CD14-positive monocyte (primary cell): ENCODE measurements at regions not wholly inside any gene's neighbourhood (a gene's known extent, or its start where the extent isn't known, plus 50 kb on each side); places are given as distances from the start of the nearest gene placed in this dataset.
"Not testable (repeated sequence)": the region's sequence is repeated elsewhere in the genome, so short reads cannot be mapped to it uniquely, and the experiment has no call there.

Source experiments
- DNase-seq, 3 donors: peaks; one replicate each; pipeline ENCODE4 v3.0.0-alpha.2; 2011 to 2022
- H2AFZ ChIP-seq: 2 replicates; pipeline ENCODE4 v1.6.0; 2012; ENCODE audit warnings: mild to moderate bottlenecking, low read depth, low read length, inconsistent platforms; ENCODE audit not compliant: insufficient read depth, poor library complexity, severe bottlenecking
- H3K27ac ChIP-seq, 2 donors: 1 replicate in 1 of 2; 2 replicates in 1 of 2; pipeline ENCODE4 v1.5.1; 2012 to 2013; ENCODE audit warnings: low read length in 2 of 2, control low read depth in 1 of 2, inconsistent platforms in 1 of 2, low read depth in 1 of 2, mild to moderate bottlenecking in 1 of 2
- H3K27me3 ChIP-seq, 2 donors: one replicate each; pipeline versions ENCODE4 v1.6.0 to v1.6.1; 2011 to 2013; ENCODE audit warnings: low read length in 2 of 2; ENCODE audit not compliant: control insufficient read depth in 2 of 2, insufficient read depth in 2 of 2
- H3K36me3 ChIP-seq, 2 donors: replicated peaks in 1 of 2; 1 replicate in 1 of 2; 2 replicates in 1 of 2; pipeline versions ENCODE4 v1.5.1 to v1.6.1; 2012 to 2013; ENCODE audit warnings: low read length in 2 of 2, control low read depth in 1 of 2, inconsistent platforms in 1 of 2, mild to moderate bottlenecking in 1 of 2; ENCODE audit not compliant: insufficient read depth in 2 of 2, control insufficient read depth in 1 of 2
- H3K4me1 ChIP-seq, 2 donors: 1 replicate in 1 of 2; 2 replicates in 1 of 2; pipeline versions ENCODE4 v1.5.1 to v1.6.1; 2012 to 2013; ENCODE audit warnings: low read length in 2 of 2, control low read depth in 1 of 2, inconsistent platforms in 1 of 2, mild to moderate bottlenecking in 1 of 2, moderate library complexity in 1 of 2; ENCODE audit not compliant: insufficient read depth in 2 of 2, control insufficient read depth in 1 of 2
- H3K4me2 ChIP-seq: replicated peaks from 2 replicates; pipeline ENCODE3; 2012; ENCODE audit warnings: low read length, moderate library complexity, mild to moderate bottlenecking; ENCODE audit not compliant: poor library complexity, severe bottlenecking; ENCODE audit errors: extremely low read depth
- H3K4me3 ChIP-seq, 3 experiments: fragments of 200-600 bp in 1 of 3; sonication (generic) in 1 of 3; replicated peaks in 1 of 3; 1 replicate in 2 of 3; 2 replicates in 1 of 3; pipeline ENCODE4 v1.5.1; 2011 to 2013; ENCODE audit warnings: low read length in 3 of 3, mild to moderate bottlenecking in 3 of 3, control low read depth in 2 of 3, low read depth in 2 of 3, inconsistent platforms in 1 of 3, moderate library complexity in 1 of 3
- H3K79me2 ChIP-seq: 2 replicates; pipeline ENCODE4 v1.6.0; 2012; ENCODE audit warnings: mild to moderate bottlenecking, control low read depth, inconsistent platforms, low read length, moderate library complexity; ENCODE audit not compliant: insufficient read depth
- H3K9ac ChIP-seq: 2 replicates; pipeline ENCODE4 v1.6.0; 2017; ENCODE audit warnings: low read length, mild to moderate bottlenecking; ENCODE audit not compliant: insufficient read depth, poor library complexity, severe bottlenecking
- H3K9me3 ChIP-seq, 2 donors: replicated peaks in 1 of 2; 1 replicate in 1 of 2; 2 replicates in 1 of 2; pipeline versions ENCODE4 v1.5.1 to v1.6.1; 2012 to 2013; ENCODE audit warnings: low read length in 2 of 2, control low read depth in 1 of 2; ENCODE audit not compliant: control insufficient read depth in 1 of 2, insufficient read depth in 1 of 2
- H4K20me1 ChIP-seq: 2 replicates; pipeline ENCODE4 v1.6.0; 2012; ENCODE audit warnings: mild to moderate bottlenecking, low read length, control low read depth, moderate library complexity; ENCODE audit not compliant: insufficient read depth
- H3K27ac Mint-ChIP-seq, 7 donors: one replicate each; pipeline ENCODE4 v1.8.0; 2020; ENCODE audit warnings: mild to moderate bottlenecking in 7 of 7, mixed read lengths in 7 of 7, moderate library complexity in 6 of 7, inconsistent platforms in 2 of 7
- H3K27me3 Mint-ChIP-seq, 3 donors: one replicate each; pipeline ENCODE4 v1.8.0; 2021 to 2022; ENCODE audit warnings: low read depth in 3 of 3, mild to moderate bottlenecking in 3 of 3, mixed read lengths in 3 of 3, moderate library complexity in 3 of 3, inconsistent platforms in 1 of 3
- H3K36me3 Mint-ChIP-seq, 2 donors: one replicate each; pipeline ENCODE4 v1.8.0; 2020; ENCODE audit warnings: mixed read lengths in 2 of 2, inconsistent platforms in 1 of 2, mild to moderate bottlenecking in 1 of 2
- H3K4me1 Mint-ChIP-seq: one replicate; pipeline ENCODE4 v1.8.0; 2020; ENCODE audit warnings: mild to moderate bottlenecking, mixed read lengths
- H3K4me3 Mint-ChIP-seq, 2 donors: one replicate each; pipeline ENCODE4 v1.8.0; 2020; ENCODE audit warnings: mild to moderate bottlenecking in 2 of 2, mixed read lengths in 2 of 2, moderate library complexity in 1 of 2
- H3K9me3 Mint-ChIP-seq, 7 donors: one replicate each; pipeline ENCODE4 v1.8.0; 2020 to 2022; ENCODE audit warnings: mixed read lengths in 7 of 7, mild to moderate bottlenecking in 6 of 7, moderate library complexity in 6 of 7, inconsistent platforms in 2 of 7
- CTCF ChIP-seq: fragments of 200-600 bp; IDR thresholded peaks from one replicate; pipeline ENCODE4 v1.8.0; 2022; ENCODE audit warnings: antibody characterized with exemption, mild to moderate bottlenecking
- WGBS: methylation state at CpG from one replicate; pipeline ENCODE4 v1.1.5; 2013; ENCODE audit warnings: missing lambda C conversion rate; ENCODE audit not compliant: insufficient coverage; 5-methylcytosine and 5-hydroxymethylcytosine counted together
- intact Hi-C, 2 donors: fragments of 100-400 bp; cut with micrococcal nuclease; formaldehyde crosslinking; loops; one replicate each; pipeline versions ENCODE4 v1.15.0 to v1.15.1; 2023

DNA sequence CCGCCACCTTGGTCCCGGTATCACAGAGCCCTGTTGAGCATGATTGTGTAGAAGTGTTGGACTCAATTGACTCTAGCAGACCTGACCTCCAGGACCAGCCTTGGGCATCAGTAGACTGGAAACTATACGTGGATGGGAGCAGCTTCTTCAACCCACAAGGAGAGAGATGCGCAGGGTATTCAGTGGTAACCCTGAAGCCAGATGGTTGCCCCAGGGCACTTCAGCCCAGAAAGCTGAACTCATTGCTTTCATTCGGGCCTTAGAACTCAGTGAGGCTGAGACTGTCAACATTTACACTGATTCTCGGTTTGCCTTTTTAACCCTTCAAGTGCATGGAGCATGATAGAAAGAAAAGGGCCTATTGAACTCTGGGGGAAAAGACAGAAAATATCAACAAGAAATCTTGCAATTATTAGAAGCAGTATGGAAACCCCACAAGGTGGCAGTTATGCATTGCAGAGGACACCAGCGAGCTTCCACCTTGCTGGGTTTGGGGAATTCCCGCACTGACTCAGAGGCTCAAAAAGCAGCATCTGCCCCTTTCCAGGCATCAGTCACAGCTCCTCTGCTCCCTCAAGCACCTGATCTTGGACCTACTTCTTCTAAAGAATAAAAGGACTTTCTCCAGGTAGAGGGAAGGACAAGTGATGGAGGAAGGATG is 83.3 kb upstream of the TANC1 start:
- H3K9me3 Mint-ChIP-seq, H3K9ac ChIP-seq, DNase-seq, H3K27ac Mint-ChIP-seq, H4K20me1 ChIP-seq, H2AFZ ChIP-seq, H3K4me3 ChIP-seq, intact Hi-C loops, H3K36me3 Mint-ChIP-seq, H3K27ac ChIP-seq, H3K4me2 ChIP-seq, H3K9me3 ChIP-seq, H3K4me1 ChIP-seq, H3K4me1 Mint-ChIP-seq, H3K79me2 ChIP-seq, H3K27me3 Mint-ChIP-seq, H3K27me3 ChIP-seq, H3K36me3 ChIP-seq, H3K4me3 Mint-ChIP-seq: not testable (repeated sequence)
- 94% methylated on average over 3 of the region's 8 CpGs for WGBS

- DNase-seq, H3K79me2 ChIP-seq, H3K36me3 ChIP-seq, H3K9me3 ChIP-seq, H3K4me3 ChIP-seq, H3K27ac Mint-ChIP-seq, H4K20me1 ChIP-seq, H3K36me3 Mint-ChIP-seq, H3K4me1 Mint-ChIP-seq, H3K9ac ChIP-seq, H3K27me3 ChIP-seq, H3K27me3 Mint-ChIP-seq, H3K4me1 ChIP-seq, intact Hi-C loops, H2AFZ ChIP-seq, H3K27ac ChIP-seq, H3K4me3 Mint-ChIP-seq, H3K4me2 ChIP-seq, H3K9me3 Mint-ChIP-seq: not testable (repeated sequence)
- WGBS = 94% methylated on average over 10 of the region's 10 CpGs
Observed at GRCh38 chr2:158885679-158886050, 82.8 kb upstream of the TANC1 start.

DNA sequence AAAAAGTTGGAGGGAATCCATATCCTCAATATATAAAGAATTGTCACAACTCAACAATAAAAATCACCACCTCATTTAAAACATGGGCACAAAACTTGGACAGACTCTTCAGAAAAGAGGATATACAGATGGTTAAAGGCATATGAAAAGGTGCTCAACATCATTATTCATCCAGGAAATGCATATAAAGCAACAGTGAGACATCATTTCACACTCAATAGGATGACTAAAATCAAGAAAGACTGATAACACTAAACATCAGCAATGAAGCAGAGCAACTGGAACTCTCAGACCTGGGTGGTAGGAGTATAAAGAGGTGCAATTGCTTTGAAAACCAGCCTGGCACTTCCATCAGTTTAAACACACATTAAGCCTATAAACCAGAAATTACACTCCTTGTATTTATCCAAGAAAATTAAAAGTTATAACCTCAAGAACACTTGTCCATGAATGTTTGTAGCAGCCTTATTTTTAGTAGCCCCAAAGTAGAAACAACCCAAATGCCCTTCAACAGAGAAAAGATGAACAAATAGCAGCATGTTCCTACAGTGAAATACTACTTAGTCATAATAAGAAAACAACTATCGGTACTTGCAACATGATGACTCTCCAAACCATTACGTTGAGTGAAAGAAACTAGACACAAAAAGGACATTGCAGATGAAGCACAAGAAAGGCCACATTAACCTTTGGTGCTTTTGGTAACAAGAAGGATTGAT is 79.1 kb upstream of the TANC1 start:
- H4K20me1 ChIP-seq = no peaks in the 10 kb centered on the region
- Mint-ChIP-seq H3K27me3 (peaks cover 0 to 5% (median 4%) of the 10 kb centered on the region in 3 donors), H3K4me1 (no peaks in the 10 kb centered on the region), H3K27ac (no peak overlapping the region), H3K9me3 (no peaks in the 10 kb centered on the region), H3K4me3 (no peak overlapping the region), H3K36me3 (no peaks in the 10 kb centered on the region)
- DNase-seq = no peak
- no peaks in the 10 kb centered on the region for H3K79me2 ChIP-seq
- no peak overlapping the region for H3K4me2 ChIP-seq
- no peak overlapping the region for H3K4me3 ChIP-seq
- intact Hi-C loops = no loop called here
- no peak overlapping the region for H2AFZ ChIP-seq
- H3K27me3 ChIP-seq = no peaks in the 10 kb centered on the region
- H3K27ac ChIP-seq = no peak overlapping the region
- no peak for TF ChIP-seq CTCF
- 80% methylated on average over 1 of the region's 2 CpGs for WGBS
- H3K36me3 ChIP-seq = no peaks in the 10 kb centered on the region
- no peak overlapping the region for H3K9ac ChIP-seq
- H3K4me1 ChIP-seq = no peaks in the 10 kb centered on the region
- no peaks in the 10 kb centered on the region for H3K9me3 ChIP-seq
